HCT116 (cell line): ENCODE measurements at regions not wholly inside any gene's neighbourhood (a gene's known extent, or its start where the extent isn't known, plus 50 kb on each side); places are given as distances from the start of the nearest gene placed in this dataset.

Source experiments
- ATAC-seq: fragments of 200-7000 bp; cut with Tn5 transposase; 2 replicates; pipeline ENCODE4 v1.9.1; 2020; ENCODE audit warnings: mild to moderate bottlenecking, moderate library complexity
- BruUV-seq: library from RNA; stranded (reverse); fragments of 400-500 nt; replicated peaks from 2 replicates; lab custom pipeline; 2021; lab: Mats Ljungman, UMichigan
- CTCF ChIA-PET: fragments of 300-600 bp; sonication (Branson Sonifier 250); formaldehyde crosslinking; loops from one replicate; lab custom pipeline; 2021; ENCODE audit warnings: antibody characterized with exemption; lab: Charles Lee
- POLR2A ChIA-PET: fragments of 300-600, 350-600 bp; sonication (Branson Sonifier 250); formaldehyde crosslinking; loops from one replicate; lab custom pipeline; 2021; ENCODE audit warnings: antibody characterized with exemption; lab: Charles Lee
- RAD21 ChIA-PET, 2 experiments: fragments of 300-600 bp; sonication (Branson Sonifier 250); formaldehyde crosslinking; loops; one replicate each; lab custom pipeline; 2023; ENCODE audit warnings: low total read pairs in 2 of 2; ENCODE audit not compliant: uncharacterized antibody in 2 of 2, unreplicated experiment in 2 of 2, low non-redundant PET in 1 of 2; lab: Charles Lee
- DNase-seq: peaks from one replicate; pipeline ENCODE4 v3.0.0-alpha.2; 2010; ENCODE audit warnings: low read depth, low spot score
- H2AFZ ChIP-seq: fragments of 200-600 bp; shearing (Covaris generic), sonication (generic); 2 replicates; pipeline ENCODE4 v1.6.1; 2017; ENCODE audit warnings: low read depth, mixed run types, mixed read lengths, antibody characterized with exemption, low read length; ENCODE audit not compliant: poor library complexity, severe bottlenecking
- H3K27ac ChIP-seq: 2 replicates; pipeline ENCODE4 v1.5.1; 2012; ENCODE audit warnings: low read depth, low read length
- H3K27me3 ChIP-seq: fragments of 200-600 bp; sonication (generic); 2 replicates; pipeline ENCODE4 v1.6.1; 2016; ENCODE audit warnings: mixed run types, low read length, mixed read lengths; ENCODE audit not compliant: insufficient read depth
- H3K36me3 ChIP-seq, 2 experiments: fragments of 200-500 bp in 1 of 2; fragments of 200-600 bp in 1 of 2; sonication (Bioruptor generic) in 1 of 2; sonication (generic) in 1 of 2; 2 replicates each; pipeline versions ENCODE4 v1.5.1 to v1.6.1; 2014 to 2016; ENCODE audit warnings: low read length in 2 of 2, inconsistent platforms in 1 of 2, mixed read lengths in 1 of 2, mixed run types in 1 of 2; ENCODE audit not compliant: insufficient read depth in 2 of 2, control insufficient read depth in 1 of 2
- H3K4me1 ChIP-seq, 2 experiments: fragments of 200-600 bp in 1 of 2; sonication (generic) in 1 of 2; 2 replicates each; pipeline versions ENCODE4 v1.5.1 to v1.6.1; 2012 to 2017; ENCODE audit warnings: low read length in 2 of 2, inconsistent platforms in 1 of 2, mild to moderate bottlenecking in 1 of 2, mixed read lengths in 1 of 2, mixed run types in 1 of 2, moderate library complexity in 1 of 2; ENCODE audit not compliant: insufficient read depth in 2 of 2, control insufficient read depth in 1 of 2
- H3K4me2 ChIP-seq: fragments of 200-600 bp; sonication (generic); 2 replicates; pipeline ENCODE4 v1.6.1; 2017; ENCODE audit warnings: mixed run types, low read length, mixed read lengths
- H3K4me3 ChIP-seq, 2 experiments: fragments of 200-600 bp in 1 of 2; sonication (generic) in 1 of 2; replicated peaks in 1 of 2; 2 replicates each; pipeline ENCODE4 v1.5.1; 2011 to 2016; ENCODE audit warnings: low read length in 2 of 2, control low read depth in 1 of 2, low read depth in 1 of 2, mild to moderate bottlenecking in 1 of 2, mixed read lengths in 1 of 2, mixed run types in 1 of 2
- H3K79me2 ChIP-seq: fragments of 200-600 bp; sonication (generic); 2 replicates; pipeline ENCODE4 v1.6.1; 2017; ENCODE audit warnings: mild to moderate bottlenecking, mixed run types, low read length, moderate library complexity, mixed read lengths; ENCODE audit not compliant: insufficient read depth
- H3K9ac ChIP-seq: fragments of 200-600 bp; sonication (generic); 2 replicates; pipeline ENCODE4 v1.6.1; 2016; ENCODE audit warnings: low read length, mixed read lengths
- H3K9me2 ChIP-seq: fragments of 200-600 bp; sonication (generic), shearing (Covaris generic); 2 replicates; pipeline ENCODE4 v1.6.1; 2017; ENCODE audit warnings: mixed run types, mild to moderate bottlenecking, moderate library complexity; ENCODE audit not compliant: insufficient read depth
- H3K9me3 ChIP-seq, 2 experiments: fragments of 200-500 bp in 1 of 2; fragments of 200-600 bp in 1 of 2; sonication (Bioruptor generic) in 1 of 2; sonication (generic) in 1 of 2; 2 replicates each; pipeline ENCODE4 v1.6.1; 2014 to 2017; ENCODE audit warnings: low read length in 2 of 2, mixed read lengths in 2 of 2, inconsistent platforms in 1 of 2, low read depth in 1 of 2, mild to moderate bottlenecking in 1 of 2, mixed run types in 1 of 2, moderate library complexity in 1 of 2; ENCODE audit not compliant: control insufficient read depth in 1 of 2, insufficient read depth in 1 of 2
- H4K20me1 ChIP-seq: fragments of 200-600 bp; sonication (generic), shearing (Covaris generic); 2 replicates; pipeline ENCODE4 v1.6.1; 2017; ENCODE audit warnings: mixed run types, mild to moderate bottlenecking, moderate library complexity; ENCODE audit not compliant: insufficient read depth
- CBX3 ChIP-seq: IDR thresholded peaks from 2 replicates; pipeline ENCODE4 v1.6.1; 2012; ENCODE audit warnings: low read depth
- ELF1 ChIP-seq: IDR thresholded peaks from 2 replicates; pipeline ENCODE4 v1.6.1; 2012; ENCODE audit warnings: low read depth, borderline replicate concordance
- FOSL1 ChIP-seq: IDR thresholded peaks from 2 replicates; pipeline ENCODE4 v1.6.1; 2012; ENCODE audit warnings: low read depth
- POLR2A ChIP-seq: IDR thresholded peaks from 2 replicates; pipeline ENCODE4 v1.7.0; 2011; ENCODE audit warnings: borderline replicate concordance; ENCODE audit not compliant: insufficient read depth, insufficient read length; ENCODE audit errors: extremely low read depth
- RAD21 ChIP-seq: IDR thresholded peaks from 2 replicates; pipeline ENCODE4 v1.6.1; 2012; ENCODE audit warnings: low read depth, mild to moderate bottlenecking
- YY1 ChIP-seq: IDR thresholded peaks from 2 replicates; pipeline ENCODE4 v1.6.1; 2011; ENCODE audit warnings: low read length, low read depth, moderate library complexity, mild to moderate bottlenecking; ENCODE audit not compliant: insufficient replicate concordance; ENCODE audit errors: extremely low read depth
- ZNF274 ChIP-seq: fragments of 200-500 bp; sonication (Bioruptor generic); IDR thresholded peaks from 2 replicates; pipeline ENCODE4 v1.6.1; 2014; ENCODE audit warnings: mild to moderate bottlenecking, low read depth, low read length, inconsistent platforms
- intact Hi-C: fragments of 100-400 bp; cut with micrococcal nuclease; formaldehyde crosslinking; loops from 2 replicates; pipeline ENCODE4 v1.10.0; 2022
- TF ChIP-seq, protein P1 (sequence below): IDR thresholded peaks from 2 replicates; pipeline ENCODE4 v1.6.1; 2012; ENCODE audit warnings: low read depth
- TF ChIP-seq, protein P2 (sequence below): IDR thresholded peaks from 2 replicates; pipeline ENCODE4 v1.6.1; 2012
- TF ChIP-seq, protein P3 (sequence below), 3 experiments: fragments of 200-600 bp in 1 of 3; sonication (generic) in 1 of 3; IDR thresholded peaks in 2 of 3; conservative IDR thresholded peaks in 1 of 3; 2 replicates each; pipeline ENCODE4 v1.5.1; 2012 to 2017; ENCODE audit warnings: low read depth in 2 of 3, low read length in 2 of 3, antibody characterized with exemption in 1 of 3, borderline replicate concordance in 1 of 3, control low read depth in 1 of 3, mild to moderate bottlenecking in 1 of 3, mixed read lengths in 1 of 3, mixed run types in 1 of 3, moderate library complexity in 1 of 3; ENCODE audit not compliant: insufficient read depth in 1 of 3

- TF ChIP-seq, protein P1, sequence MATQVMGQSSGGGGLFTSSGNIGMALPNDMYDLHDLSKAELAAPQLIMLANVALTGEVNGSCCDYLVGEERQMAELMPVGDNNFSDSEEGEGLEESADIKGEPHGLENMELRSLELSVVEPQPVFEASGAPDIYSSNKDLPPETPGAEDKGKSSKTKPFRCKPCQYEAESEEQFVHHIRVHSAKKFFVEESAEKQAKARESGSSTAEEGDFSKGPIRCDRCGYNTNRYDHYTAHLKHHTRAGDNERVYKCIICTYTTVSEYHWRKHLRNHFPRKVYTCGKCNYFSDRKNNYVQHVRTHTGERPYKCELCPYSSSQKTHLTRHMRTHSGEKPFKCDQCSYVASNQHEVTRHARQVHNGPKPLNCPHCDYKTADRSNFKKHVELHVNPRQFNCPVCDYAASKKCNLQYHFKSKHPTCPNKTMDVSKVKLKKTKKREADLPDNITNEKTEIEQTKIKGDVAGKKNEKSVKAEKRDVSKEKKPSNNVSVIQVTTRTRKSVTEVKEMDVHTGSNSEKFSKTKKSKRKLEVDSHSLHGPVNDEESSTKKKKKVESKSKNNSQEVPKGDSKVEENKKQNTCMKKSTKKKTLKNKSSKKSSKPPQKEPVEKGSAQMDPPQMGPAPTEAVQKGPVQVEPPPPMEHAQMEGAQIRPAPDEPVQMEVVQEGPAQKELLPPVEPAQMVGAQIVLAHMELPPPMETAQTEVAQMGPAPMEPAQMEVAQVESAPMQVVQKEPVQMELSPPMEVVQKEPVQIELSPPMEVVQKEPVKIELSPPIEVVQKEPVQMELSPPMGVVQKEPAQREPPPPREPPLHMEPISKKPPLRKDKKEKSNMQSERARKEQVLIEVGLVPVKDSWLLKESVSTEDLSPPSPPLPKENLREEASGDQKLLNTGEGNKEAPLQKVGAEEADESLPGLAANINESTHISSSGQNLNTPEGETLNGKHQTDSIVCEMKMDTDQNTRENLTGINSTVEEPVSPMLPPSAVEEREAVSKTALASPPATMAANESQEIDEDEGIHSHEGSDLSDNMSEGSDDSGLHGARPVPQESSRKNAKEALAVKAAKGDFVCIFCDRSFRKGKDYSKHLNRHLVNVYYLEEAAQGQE: no peak
- TF ChIP-seq ZNF274 (no peak), FOSL1 (no peak)
- TF ChIP-seq, protein P2, sequence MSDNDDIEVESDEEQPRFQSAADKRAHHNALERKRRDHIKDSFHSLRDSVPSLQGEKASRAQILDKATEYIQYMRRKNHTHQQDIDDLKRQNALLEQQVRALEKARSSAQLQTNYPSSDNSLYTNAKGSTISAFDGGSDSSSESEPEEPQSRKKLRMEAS: no peak
Observed at GRCh38 chr3:124413393-124413792, 316.9 kb upstream of the UMPS start (continued).

- DNase-seq (no peak), ATAC-seq (no peak)
- CTCF ChIA-PET: no interaction called here
- peaks cover 0 to 7% of the 10 kb centered on the region in 2 experiments; a peak in 1 of 4 replicates for H3K4me1 ChIP-seq
- no peak overlapping the region for H3K27ac ChIP-seq
- H3K36me3 ChIP-seq: no peaks in the 10 kb centered on the region
- intact Hi-C loops: no loop called here
- no TSS peak for BruUV-seq
- no peak overlapping the region for H3K4me2 ChIP-seq
- H3K9me3 ChIP-seq: no peaks in the 10 kb centered on the region
- no peak overlapping the region for H3K9ac ChIP-seq
- peaks cover 39% of the 10 kb centered on the region for H3K27me3 ChIP-seq
- no peak for TF ChIP-seq ZNF274
- no peak for TF ChIP-seq ELF1
- no peak for TF ChIP-seq POLR2A
- TF ChIP-seq, protein P3, sequence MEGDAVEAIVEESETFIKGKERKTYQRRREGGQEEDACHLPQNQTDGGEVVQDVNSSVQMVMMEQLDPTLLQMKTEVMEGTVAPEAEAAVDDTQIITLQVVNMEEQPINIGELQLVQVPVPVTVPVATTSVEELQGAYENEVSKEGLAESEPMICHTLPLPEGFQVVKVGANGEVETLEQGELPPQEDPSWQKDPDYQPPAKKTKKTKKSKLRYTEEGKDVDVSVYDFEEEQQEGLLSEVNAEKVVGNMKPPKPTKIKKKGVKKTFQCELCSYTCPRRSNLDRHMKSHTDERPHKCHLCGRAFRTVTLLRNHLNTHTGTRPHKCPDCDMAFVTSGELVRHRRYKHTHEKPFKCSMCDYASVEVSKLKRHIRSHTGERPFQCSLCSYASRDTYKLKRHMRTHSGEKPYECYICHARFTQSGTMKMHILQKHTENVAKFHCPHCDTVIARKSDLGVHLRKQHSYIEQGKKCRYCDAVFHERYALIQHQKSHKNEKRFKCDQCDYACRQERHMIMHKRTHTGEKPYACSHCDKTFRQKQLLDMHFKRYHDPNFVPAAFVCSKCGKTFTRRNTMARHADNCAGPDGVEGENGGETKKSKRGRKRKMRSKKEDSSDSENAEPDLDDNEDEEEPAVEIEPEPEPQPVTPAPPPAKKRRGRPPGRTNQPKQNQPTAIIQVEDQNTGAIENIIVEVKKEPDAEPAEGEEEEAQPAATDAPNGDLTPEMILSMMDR (IDR thresholded peaks at IDR 0.05 in 2 of 3, conservative IDR thresholded peaks at IDR 0.05 in 1 of 3; ENCODE audit: borderline replicate concordance in 1 of 3, insufficient read depth in 1 of 3, low read depth in 2 of 3, low read length in 2 of 3): no peak
- TF ChIP-seq CBX3: no peak
- TF ChIP-seq, protein P2: no peak
- no peak for TF ChIP-seq YY1
- TF ChIP-seq RAD21: no peak
- TF ChIP-seq, protein P1: no peak
- TF ChIP-seq, all 23 proteins: peak for 0
- no peaks in the 10 kb centered on the region for H3K9me2 ChIP-seq
- H3K79me2 ChIP-seq: no peaks in the 10 kb centered on the region
- no peaks in the 10 kb centered on the region for H4K20me1 ChIP-seq
- H2AFZ ChIP-seq: no peak overlapping the region
- ChIA-PET RAD21 (no interaction called here), POLR2A (no interaction called here)
- H3K4me3 ChIP-seq: no peak overlapping the region
Observed at GRCh38 chr3:124413989-124414598, 316.2 kb upstream of the UMPS start.
